NCI-H82 (cell line): ENCODE measurements at regions not wholly inside any gene's neighbourhood (a gene's known extent, or its start where the extent isn't known, plus 50 kb on each side); places are given as distances from the start of the nearest gene placed in this dataset.

ENCODE experiments used
- DNase-seq: peaks from one replicate; lab custom pipeline; 2025; lab: John Stamatoyannopoulos, UW

- DNase-seq: peak; percentile 89
These were observed 191.6 kb upstream of the CADM1 start for GRCh38 chr11:115695677-115696364.

- DNase-seq: no peak
These were observed 188.8 kb upstream of the CADM1 start for GRCh38 chr11:115693002-115693401.

- DNase-seq: no peak
These were observed 186.8 kb upstream of the CADM1 start for GRCh38 chr11:115691030-115691429.

GRCh38 chr11:115687934-115688333 lies 183.7 kb upstream of the CADM1 start:
- no peak for DNase-seq

- DNase-seq: no peak
These were observed 180.5 kb upstream of the CADM1 start for GRCh38 chr11:115684699-115685098.

GRCh38 chr11:115684135-115684534 lies 179.9 kb upstream of the CADM1 start:
- no peak for DNase-seq

- DNase-seq: no peak
These were observed 178.7 kb upstream of the CADM1 start for GRCh38 chr11:115682888-115683287.

GRCh38 chr11:115682101-115682500 lies 177.9 kb upstream of the CADM1 start:
- DNase-seq: no peak

- DNase-seq: no peak
These were observed 175.7 kb upstream of the CADM1 start for GRCh38 chr11:115679945-115680344.

GRCh38 chr11:115678942-115679341 lies 174.7 kb upstream of the CADM1 start:
- peak; percentile 40 for DNase-seq

GRCh38 chr11:115677190-115677589 lies 173.0 kb upstream of the CADM1 start:
- peak; percentile 85 for DNase-seq

- DNase-seq: no peak
These were observed 172.6 kb upstream of the CADM1 start for GRCh38 chr11:115676768-115677167.

GRCh38 chr11:115676206-115676605 lies 172.0 kb upstream of the CADM1 start:
- peak; percentile 42 for DNase-seq

GRCh38 chr11:115674937-115675544 lies 170.8 kb upstream of the CADM1 start:
- DNase-seq: no peak

- no peak for DNase-seq
These were observed 170.1 kb upstream of the CADM1 start for GRCh38 chr11:115674176-115674936.

GRCh38 chr11:115673720-115674119 lies 169.5 kb upstream of the CADM1 start:
- no peak for DNase-seq

- DNase-seq: peak; percentile 64
These were observed 168.8 kb upstream of the CADM1 start for GRCh38 chr11:115672999-115673411.

GRCh38 chr11:115672412-115672811 lies 168.2 kb upstream of the CADM1 start:
- DNase-seq: no peak

- DNase-seq: peak; percentile 12
These were observed 166.5 kb upstream of the CADM1 start for GRCh38 chr11:115670538-115671205.

- no peak for DNase-seq
These were observed 161.7 kb upstream of the CADM1 start for GRCh38 chr11:115665958-115666357.

GRCh38 chr11:115665175-115665821 lies 161.1 kb upstream of the CADM1 start:
- no peak for DNase-seq

- no peak for DNase-seq
These were observed 160.1 kb upstream of the CADM1 start for GRCh38 chr11:115664313-115664712.
